IMR-90 (cell line): ENCODE measurements at regions not wholly inside any gene's neighbourhood (a gene's known extent, or its start where the extent isn't known, plus 50 kb on each side); places are given as distances from the start of the nearest gene placed in this dataset.

Experiments used
- ATAC-seq: fragments of 200-7000 bp; cut with Tn5 transposase; 2 replicates; pipeline ENCODE4 v1.9.1; 2020; ENCODE audit warnings: low read depth, mild to moderate bottlenecking, moderate library complexity
- BruUV-seq: library from RNA; stranded (reverse); fragments of 400-500 nt; replicated peaks from 2 replicates; lab custom pipeline; 2021; lab: Mats Ljungman, UMichigan
- CTCF ChIA-PET: fragments of 300-600 bp; formaldehyde crosslinking; extraction: SDS; loops from one replicate; lab custom pipeline; 2021; ENCODE audit warnings: antibody characterized with exemption; lab: Yijun Ruan, JAX
- POLR2A ChIA-PET: fragments of 300-600 bp; sonication (Branson Sonifier 250); formaldehyde crosslinking; loops from one replicate; lab custom pipeline; 2022; ENCODE audit warnings: antibody characterized with exemption; ENCODE audit not compliant: unreplicated experiment; lab: Charles Lee
- DNase-seq: peaks from one replicate; pipeline ENCODE4 v3.0.0; 2013
- H2AFZ ChIP-seq: replicated peaks from 2 replicates; pipeline ENCODE3; 2013; ENCODE audit warnings: low read length, mild to moderate bottlenecking; ENCODE audit not compliant: poor library complexity
- H2AK5ac ChIP-seq: 2 replicates; pipeline ENCODE4 v1.6.1; 2013; ENCODE audit warnings: low read depth, low read length, inconsistent platforms
- H2AK9ac ChIP-seq: replicated peaks from 2 replicates; pipeline ENCODE3; 2013; ENCODE audit warnings: mild to moderate bottlenecking, low read depth, low read length, moderate library complexity; ENCODE audit not compliant: poor library complexity
- H2BK120ac ChIP-seq: 2 replicates; pipeline ENCODE4 v1.6.1; 2013; ENCODE audit warnings: low read depth, low read length, inconsistent platforms
- H2BK15ac ChIP-seq: 3 replicates; pipeline ENCODE4 v1.6.1; 2013; ENCODE audit warnings: low read depth, low read length, inconsistent platforms
- H2BK20ac ChIP-seq: 2 replicates; pipeline ENCODE4 v1.6.1; 2013; ENCODE audit warnings: low read depth, mild to moderate bottlenecking, inconsistent platforms, low read length, moderate library complexity
- H2BK5ac ChIP-seq: 2 replicates; pipeline ENCODE4 v1.6.1; 2013; ENCODE audit warnings: mild to moderate bottlenecking, low read depth, low read length, inconsistent platforms; ENCODE audit not compliant: poor library complexity, severe bottlenecking
- H3K14ac ChIP-seq: replicated peaks from 2 replicates; pipeline ENCODE4 v1.6.1; 2013; ENCODE audit warnings: low read depth, low read length, inconsistent platforms
- H3K18ac ChIP-seq: 2 replicates; pipeline ENCODE4 v1.6.1; 2013; ENCODE audit warnings: low read depth, low read length, control low read depth
- H3K23ac ChIP-seq: 2 replicates; pipeline ENCODE4 v1.6.1; 2013; ENCODE audit warnings: low read depth, low read length, inconsistent platforms
- H3K27ac ChIP-seq: 2 replicates; pipeline ENCODE4 v1.5.1; 2013; ENCODE audit warnings: mild to moderate bottlenecking, control low read depth, low read length; ENCODE audit not compliant: insufficient read depth
- H3K27me3 ChIP-seq: 2 replicates; pipeline ENCODE4 v1.6.1; 2013; ENCODE audit warnings: low read length; ENCODE audit not compliant: control insufficient read depth, insufficient read depth
- H3K36me3 ChIP-seq: 2 replicates; pipeline ENCODE4 v1.6.1; 2013; ENCODE audit warnings: low read length, mixed read lengths; ENCODE audit not compliant: control insufficient read depth, insufficient read depth
- H3K4ac ChIP-seq: 2 replicates; pipeline ENCODE4 v1.6.1; 2013; ENCODE audit warnings: low read depth, low read length, inconsistent platforms
- H3K4me1 ChIP-seq: 2 replicates; pipeline ENCODE4 v1.6.1; 2013; ENCODE audit warnings: low read length, mixed read lengths; ENCODE audit not compliant: control insufficient read depth, insufficient read depth
- H3K4me2 ChIP-seq: 2 replicates; pipeline ENCODE4 v1.6.1; 2013; ENCODE audit warnings: low read depth, mild to moderate bottlenecking, control low read depth, low read length, moderate library complexity
- H3K4me3 ChIP-seq: 2 replicates; pipeline ENCODE4 v1.5.1; 2013; ENCODE audit warnings: low read depth, mild to moderate bottlenecking, control low read depth, low read length, moderate library complexity; ENCODE audit not compliant: insufficient read depth
- H3K56ac ChIP-seq: 2 replicates; pipeline ENCODE4 v1.6.1; 2013; ENCODE audit warnings: low read length, inconsistent platforms; ENCODE audit not compliant: insufficient read depth; ENCODE audit errors: extremely low read depth
- H3K79me1 ChIP-seq, 2 experiments: 2 replicates each; pipeline ENCODE4 v1.6.1; 2013; ENCODE audit warnings: low read length in 2 of 2, inconsistent platforms in 1 of 2, low read depth in 1 of 2
- H3K9ac ChIP-seq: 2 replicates; pipeline ENCODE4 v1.6.1; 2013; ENCODE audit warnings: low read depth, low read length, control low read depth
- H3K9me1 ChIP-seq: 2 replicates; pipeline ENCODE4 v1.6.1; 2013; ENCODE audit warnings: low read length, inconsistent platforms; ENCODE audit not compliant: insufficient read depth
- H3K9me3 ChIP-seq: 2 replicates; pipeline ENCODE4 v1.6.1; 2013; ENCODE audit warnings: low read length; ENCODE audit not compliant: control insufficient read depth, insufficient read depth
- H4K20me1 ChIP-seq: 2 replicates; pipeline ENCODE4 v1.6.1; 2013; ENCODE audit warnings: low read length, inconsistent platforms; ENCODE audit not compliant: insufficient read depth
- H4K5ac ChIP-seq: 2 replicates; pipeline ENCODE4 v1.6.1; 2013; ENCODE audit warnings: mild to moderate bottlenecking, low read depth, low read length, control low read depth
- H4K8ac ChIP-seq, 2 experiments: 2 replicates each; pipeline ENCODE4 v1.6.1; 2013; ENCODE audit warnings: low read depth in 2 of 2, low read length in 2 of 2, control low read depth in 1 of 2, inconsistent platforms in 1 of 2
- H4K91ac ChIP-seq: 2 replicates; pipeline ENCODE4 v1.6.1; 2013; ENCODE audit warnings: low read depth, low read length, inconsistent platforms; ENCODE audit not compliant: insufficient read depth
- ELK1 ChIP-seq: fragments of 150-350 bp; IDR thresholded peaks from 2 replicates; pipeline ENCODE4 v1.6.1; 2016; ENCODE audit warnings: low read depth, mild to moderate bottlenecking, low read length, moderate library complexity, borderline replicate concordance
- FOS ChIP-seq: fragments of 150-350 bp; IDR thresholded peaks from 2 replicates; pipeline ENCODE4 v1.6.1; 2016; ENCODE audit warnings: low read depth, low read length
- MAFK ChIP-seq: IDR thresholded peaks from 2 replicates; pipeline ENCODE4 v1.6.1; 2012; ENCODE audit warnings: low read depth, low read length, improper control_type of control experiment
- MAZ ChIP-seq: IDR thresholded peaks from 2 replicates; pipeline ENCODE4 v1.6.1; 2012; ENCODE audit warnings: low read depth, mild to moderate bottlenecking, low read length, improper control_type of control experiment, moderate library complexity, borderline replicate concordance
- POLR2A ChIP-seq: IDR thresholded peaks from 2 replicates; pipeline ENCODE4 v1.6.1; 2012; ENCODE audit warnings: mild to moderate bottlenecking, low read depth, low read length
- RCOR1 ChIP-seq: IDR thresholded peaks from 2 replicates; pipeline ENCODE4 v1.6.1; 2012; ENCODE audit warnings: mild to moderate bottlenecking, low read length, improper control_type of control experiment; ENCODE audit not compliant: insufficient replicate concordance
- RFX5 ChIP-seq: IDR thresholded peaks from 2 replicates; pipeline ENCODE4 v1.8.0; 2012; ENCODE audit warnings: low read depth, mild to moderate bottlenecking, low read length, moderate library complexity
- WGBS, 2 experiments: methylation state at CpG; one replicate each; pipeline versions ENCODE4 v1.1.5 to v1.1.7; 2013; ENCODE audit warnings: missing lambda C conversion rate in 2 of 2; ENCODE audit not compliant: insufficient read length in 1 of 2; ENCODE audit errors: extremely low coverage in 2 of 2; 5-methylcytosine and 5-hydroxymethylcytosine counted together
- dilution Hi-C: fragments of 300-500 bp; cut with HindIII; formaldehyde crosslinking; loops from one replicate; pipeline ENCODE4 v1.14.3; 2018; ENCODE audit warnings: low sequenced_read_pairs; ENCODE audit not compliant: unreplicated experiment
- in situ Hi-C: fragments of 300-500 bp; cut with MboI; formaldehyde crosslinking; loops from 3 replicates; pipeline ENCODE4 v1.14.3; 2019; ENCODE audit warnings: low sequenced_read_pairs, inconsistent platforms, mixed read lengths
- intact Hi-C: fragments of 100-400 bp; cut with micrococcal nuclease; formaldehyde crosslinking; loops from 2 replicates; pipeline ENCODE4 v1.10.0; 2022
- TF ChIP-seq, protein P1 (sequence below): conservative IDR thresholded peaks from 2 replicates; pipeline ENCODE4 v1.5.1; 2012; ENCODE audit warnings: mild to moderate bottlenecking, low read depth, low read length, improper control_type of control experiment
- TF ChIP-seq, protein P2 (sequence below): fragments of 150-350 bp; IDR thresholded peaks from 2 replicates; pipeline ENCODE4 v1.6.1; 2017; ENCODE audit warnings: mild to moderate bottlenecking, antibody characterized with exemption, low read length, low read depth

DNA sequence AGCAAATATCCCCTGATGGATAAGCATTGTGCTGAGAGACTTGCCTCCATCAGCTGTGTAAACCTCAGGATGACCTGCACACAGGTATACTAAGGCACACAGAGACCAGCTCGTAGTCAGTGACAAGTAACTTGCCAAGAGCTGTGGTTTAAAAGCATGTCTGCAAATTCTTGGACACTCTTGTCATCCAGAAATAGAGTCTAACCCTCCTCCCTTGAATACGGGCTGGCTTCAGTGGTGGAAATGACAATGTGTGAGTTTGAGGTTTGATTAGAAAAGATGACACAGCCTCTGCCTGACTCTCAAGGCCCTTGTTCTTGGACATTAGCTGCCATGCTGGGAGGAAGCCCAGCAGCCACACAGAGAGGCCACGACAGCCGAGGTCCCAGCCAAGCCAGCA, 114.4 kb downstream of the GADD45G start:
- Histone ChIP-seq H3K9me3 (no peaks in the 10 kb centered on the region), H2AK5ac (no peak overlapping the region), H3K14ac (no peak overlapping the region), H3K18ac (no peak overlapping the region), H2BK120ac (no peak overlapping the region), H2BK5ac (no peak overlapping the region), H4K20me1 (no peaks in the 10 kb centered on the region), H4K5ac (no peak overlapping the region), H3K36me3 (no peaks in the 10 kb centered on the region), H3K4me2 (no peak overlapping the region), H3K4me3 (no peak overlapping the region), H2AK9ac (no peak overlapping the region), H4K8ac (no peak overlapping the region), H3K4ac (no peak overlapping the region), H3K79me1 (no peaks in the 10 kb centered on the region), H2BK20ac (no peak overlapping the region), H3K27me3 (peaks cover 2% of the 10 kb centered on the region; the same call in 1 of the 2 replicates), H3K27ac (no peak overlapping the region), H3K9ac (no peak overlapping the region), H4K91ac (no peak overlapping the region), H3K56ac (no peak overlapping the region), H3K23ac (no peak overlapping the region), H2AFZ (no peak overlapping the region), H3K9me1 (no peaks in the 10 kb centered on the region), H3K4me1 (no peaks in the 10 kb centered on the region), H2BK15ac (no peak overlapping the region)
- POLR2A ChIA-PET: no interaction called here
- DNase-seq (no peak), ATAC-seq (no peak)
- no TSS peak for BruUV-seq
- dilution Hi-C loops: no loop called here
- WGBS, 2 experiments: 20% methylated on average over 1 of the region's 4 CpGs; no CpG with 5 or more reads in 1 of the 2 experiments
- in situ Hi-C loops: no loop called here
- intact Hi-C loops: no loop called here
- TF ChIP-seq, protein P1, sequence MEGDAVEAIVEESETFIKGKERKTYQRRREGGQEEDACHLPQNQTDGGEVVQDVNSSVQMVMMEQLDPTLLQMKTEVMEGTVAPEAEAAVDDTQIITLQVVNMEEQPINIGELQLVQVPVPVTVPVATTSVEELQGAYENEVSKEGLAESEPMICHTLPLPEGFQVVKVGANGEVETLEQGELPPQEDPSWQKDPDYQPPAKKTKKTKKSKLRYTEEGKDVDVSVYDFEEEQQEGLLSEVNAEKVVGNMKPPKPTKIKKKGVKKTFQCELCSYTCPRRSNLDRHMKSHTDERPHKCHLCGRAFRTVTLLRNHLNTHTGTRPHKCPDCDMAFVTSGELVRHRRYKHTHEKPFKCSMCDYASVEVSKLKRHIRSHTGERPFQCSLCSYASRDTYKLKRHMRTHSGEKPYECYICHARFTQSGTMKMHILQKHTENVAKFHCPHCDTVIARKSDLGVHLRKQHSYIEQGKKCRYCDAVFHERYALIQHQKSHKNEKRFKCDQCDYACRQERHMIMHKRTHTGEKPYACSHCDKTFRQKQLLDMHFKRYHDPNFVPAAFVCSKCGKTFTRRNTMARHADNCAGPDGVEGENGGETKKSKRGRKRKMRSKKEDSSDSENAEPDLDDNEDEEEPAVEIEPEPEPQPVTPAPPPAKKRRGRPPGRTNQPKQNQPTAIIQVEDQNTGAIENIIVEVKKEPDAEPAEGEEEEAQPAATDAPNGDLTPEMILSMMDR: no peak
- no peak for TF ChIP-seq FOS
- TF ChIP-seq, protein P2, sequence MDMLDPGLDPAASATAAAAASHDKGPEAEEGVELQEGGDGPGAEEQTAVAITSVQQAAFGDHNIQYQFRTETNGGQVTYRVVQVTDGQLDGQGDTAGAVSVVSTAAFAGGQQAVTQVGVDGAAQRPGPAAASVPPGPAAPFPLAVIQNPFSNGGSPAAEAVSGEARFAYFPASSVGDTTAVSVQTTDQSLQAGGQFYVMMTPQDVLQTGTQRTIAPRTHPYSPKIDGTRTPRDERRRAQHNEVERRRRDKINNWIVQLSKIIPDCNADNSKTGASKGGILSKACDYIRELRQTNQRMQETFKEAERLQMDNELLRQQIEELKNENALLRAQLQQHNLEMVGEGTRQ: no peak
- no peak for TF ChIP-seq MAZ
- TF ChIP-seq POLR2A: no peak
- no peak for TF ChIP-seq RFX5
- no peak for TF ChIP-seq MAFK
- no peak for TF ChIP-seq RCOR1
- TF ChIP-seq ELK1: no peak
- CTCF ChIA-PET: no interaction called here
